DMS79 (cell line): ENCODE measurements at regions not wholly inside any gene's neighbourhood (a gene's known extent, or its start where the extent isn't known, plus 50 kb on each side); places are given as distances from the start of the nearest gene placed in this dataset.

Experiments
- DNase-seq: peaks from one replicate; lab custom pipeline; 2025; lab: John Stamatoyannopoulos, UW

DNA sequence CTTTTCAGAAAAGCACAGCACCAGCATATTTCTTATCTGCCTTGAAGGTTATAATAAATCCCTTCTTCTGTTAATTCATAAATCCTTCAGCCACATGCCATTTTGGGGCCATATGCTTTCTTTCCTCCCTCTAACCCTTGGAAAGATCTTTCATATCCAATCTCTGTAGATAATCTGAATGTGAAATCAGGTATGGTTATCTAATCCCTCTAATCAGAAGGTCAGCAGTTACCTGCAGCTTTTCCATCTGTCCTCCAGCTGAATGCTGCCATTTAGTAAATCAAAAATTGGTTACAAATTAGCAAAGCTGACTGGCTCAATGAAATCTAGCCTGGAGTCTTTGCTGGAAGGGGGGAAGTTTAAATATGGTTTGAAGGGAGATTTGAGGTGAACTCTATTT, 230.5 kb downstream of the PIK3C3 start:
- DNase-seq, result no peak

DNA sequence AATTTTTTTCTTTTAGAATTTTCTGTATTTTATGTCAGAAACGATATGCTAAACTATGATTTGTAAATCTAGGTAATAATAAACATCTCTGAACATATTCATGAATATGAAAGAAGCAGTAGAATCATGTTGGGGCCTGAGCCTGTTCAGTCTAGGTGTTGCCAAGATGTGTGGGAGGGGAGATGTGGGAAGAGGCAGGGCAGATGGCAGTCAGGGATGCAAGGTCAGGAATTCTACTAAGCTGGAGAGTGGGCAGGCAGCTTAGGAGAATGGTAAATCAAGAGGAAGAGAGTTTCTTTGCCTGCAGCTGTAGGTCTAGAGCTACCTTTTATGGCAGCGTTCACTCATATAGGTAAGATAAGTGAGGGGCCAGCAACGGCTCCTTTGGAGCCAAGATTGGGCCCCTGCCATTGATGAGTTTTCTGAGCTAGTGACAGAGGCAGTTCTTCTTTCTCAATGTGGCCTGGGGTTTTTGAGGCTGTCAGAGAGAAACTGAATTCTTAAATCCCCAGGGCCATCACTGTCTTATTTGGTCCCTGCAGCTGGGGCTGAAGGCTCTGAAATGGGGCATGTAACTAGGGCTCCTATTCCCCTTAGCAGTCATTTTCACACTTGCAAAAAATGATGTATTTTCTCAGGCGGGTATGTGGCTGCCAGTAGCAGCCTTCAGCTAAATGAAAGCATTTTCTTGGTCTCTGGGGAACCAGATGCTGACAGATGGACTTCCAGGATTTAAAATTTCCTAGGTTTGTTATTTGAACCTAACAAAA, 232.8 kb downstream of the PIK3C3 start:
- no peak for DNase-seq

GRCh38 chr18:42190643-42191042, 235.6 kb downstream of the PIK3C3 start:
- no peak for DNase-seq

DNA sequence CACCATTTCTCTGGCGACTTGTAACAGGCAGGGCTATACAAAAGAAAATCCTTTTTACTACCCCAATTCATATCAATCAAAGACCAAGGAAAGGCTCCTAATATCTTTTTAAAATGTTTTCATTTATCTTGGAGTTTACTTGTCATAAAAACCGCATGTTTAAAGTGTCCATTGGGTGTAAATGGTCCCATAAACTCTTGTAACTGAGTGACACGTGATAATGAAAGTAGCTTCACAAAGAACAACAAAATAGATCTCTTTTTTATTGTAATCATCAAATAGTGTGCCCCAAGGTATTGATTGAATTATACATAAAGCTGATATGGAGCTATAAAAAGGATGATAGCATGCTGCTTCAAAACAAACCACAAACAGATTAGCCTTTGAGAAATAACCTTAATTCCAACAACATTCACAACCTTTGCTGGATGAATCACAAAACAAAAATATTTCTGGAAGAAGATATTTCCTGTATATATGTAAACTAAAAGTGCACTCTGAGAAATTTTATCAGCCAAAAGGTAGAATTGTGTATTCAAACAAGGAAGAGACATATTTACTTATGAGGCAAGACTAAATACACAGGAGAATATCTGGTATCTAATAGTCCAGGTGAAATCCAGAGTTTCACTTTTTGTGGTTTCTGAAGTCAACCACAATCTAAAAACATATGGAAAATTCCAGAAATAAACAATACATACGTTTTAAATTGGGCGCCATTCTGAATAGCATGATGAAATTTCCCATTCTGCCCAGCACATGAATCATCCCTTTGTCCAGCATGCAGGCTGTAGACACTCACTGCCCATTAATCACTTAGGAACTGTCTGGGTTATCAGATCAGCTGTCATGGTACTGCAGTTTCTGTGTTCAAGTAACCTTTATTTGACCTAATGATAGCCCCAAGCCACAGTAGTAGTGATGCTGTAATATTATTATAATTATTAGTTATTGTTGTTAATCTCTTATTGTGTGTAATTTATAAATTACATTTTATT, 237.5 kb downstream of the PIK3C3 start:
- DNase-seq, result no peak

DNA sequence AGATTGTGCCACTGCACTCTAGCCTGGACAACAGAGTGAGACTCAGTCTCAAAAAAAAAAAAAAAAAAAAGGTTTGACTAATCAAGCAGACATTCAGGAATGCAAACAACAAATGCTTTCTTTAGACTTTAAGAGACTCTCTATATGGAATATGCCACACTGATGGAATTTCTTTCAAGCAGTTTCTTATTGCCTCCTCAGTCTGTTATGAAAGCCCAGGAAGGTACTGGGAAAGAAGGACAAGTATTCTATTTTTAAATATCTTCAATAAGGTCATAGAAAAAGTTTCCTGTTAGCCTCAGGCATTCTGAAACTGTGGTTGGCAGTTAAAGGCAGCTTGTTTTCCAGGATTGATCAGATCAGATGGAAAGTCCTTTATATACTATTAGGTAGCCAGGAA, 241.6 kb downstream of the PIK3C3 start:
- no peak for DNase-seq

DNA sequence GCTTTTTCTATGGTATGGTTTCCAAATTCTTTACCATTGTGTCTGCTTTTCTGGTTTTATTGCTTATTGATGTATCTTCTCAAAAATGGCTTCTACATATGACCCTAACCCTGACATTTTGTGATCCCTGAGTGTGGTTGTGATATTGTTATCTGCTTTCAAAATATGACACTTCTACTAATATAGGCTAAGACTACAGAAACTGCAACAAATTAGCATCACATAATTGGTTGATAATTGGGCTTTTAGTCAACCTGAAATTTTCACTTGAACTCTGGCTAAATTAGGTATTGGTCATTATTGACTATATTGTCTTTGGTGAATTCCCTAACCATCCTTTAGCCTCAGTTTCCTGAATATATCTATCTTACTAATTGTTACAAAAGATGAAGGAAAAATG, 246.1 kb downstream of the PIK3C3 start:
- DNase-seq, result no peak

DNA sequence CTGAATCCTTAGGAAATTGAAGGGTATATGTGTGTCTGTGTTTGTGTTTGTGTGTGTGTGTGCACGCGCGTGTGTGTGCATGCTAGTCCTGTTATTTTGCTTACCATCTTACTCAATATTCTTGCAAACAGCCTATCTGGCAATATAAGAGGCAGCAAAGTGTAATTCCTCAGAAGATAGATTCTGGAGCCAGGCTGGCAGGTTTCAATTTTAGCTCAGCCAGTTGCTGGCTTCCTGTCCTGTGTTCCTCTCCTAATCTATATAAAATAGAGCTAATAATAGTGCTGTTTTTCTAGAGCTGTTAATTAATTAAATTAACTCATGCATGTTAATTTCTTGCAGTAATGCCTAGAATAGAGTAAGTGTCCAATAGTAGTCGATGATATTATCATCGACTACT, 256.2 kb downstream of the PIK3C3 start:
- DNase-seq, result no peak

DNA sequence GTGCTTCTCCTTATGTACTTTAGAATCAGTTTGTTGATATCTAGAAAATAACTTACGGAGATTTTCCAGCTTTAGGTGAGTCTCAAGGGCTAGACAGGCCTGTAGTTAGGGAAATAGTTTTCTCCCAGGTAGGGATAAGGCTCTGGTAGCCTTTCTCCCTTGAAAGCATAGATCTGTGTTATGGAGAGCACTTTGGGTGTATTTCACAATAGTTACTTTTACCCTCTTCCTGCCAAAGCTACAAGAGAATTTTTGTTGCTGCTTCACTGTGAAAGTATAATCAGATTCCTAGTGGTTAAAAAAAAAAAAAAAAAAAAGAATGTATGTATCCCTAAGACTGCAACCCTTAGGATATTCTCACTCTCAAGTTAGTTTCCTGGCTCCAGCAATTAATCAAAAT, 267.5 kb downstream of the PIK3C3 start:
- DNase-seq, result no peak

DNA sequence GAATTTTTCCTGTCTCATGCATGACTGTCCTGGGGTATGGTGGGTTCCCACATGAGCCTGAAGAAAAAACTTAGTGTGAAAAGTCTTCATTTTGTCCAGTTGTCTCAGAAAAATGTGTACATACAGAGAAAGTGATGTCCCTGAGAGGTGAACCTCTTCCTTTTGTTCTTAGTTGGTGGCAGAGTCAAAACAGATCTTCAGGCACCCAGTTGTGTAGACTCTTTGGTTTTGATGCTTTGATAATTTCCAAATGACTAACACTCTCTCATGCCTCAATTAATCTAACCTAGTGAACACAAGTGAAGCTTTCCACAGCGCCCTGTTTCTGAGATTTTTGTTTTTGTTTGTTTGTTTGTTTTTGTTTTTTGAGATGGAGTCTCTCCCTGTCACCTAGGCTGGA, 273.5 kb downstream of the PIK3C3 start:
- no peak for DNase-seq

DNA sequence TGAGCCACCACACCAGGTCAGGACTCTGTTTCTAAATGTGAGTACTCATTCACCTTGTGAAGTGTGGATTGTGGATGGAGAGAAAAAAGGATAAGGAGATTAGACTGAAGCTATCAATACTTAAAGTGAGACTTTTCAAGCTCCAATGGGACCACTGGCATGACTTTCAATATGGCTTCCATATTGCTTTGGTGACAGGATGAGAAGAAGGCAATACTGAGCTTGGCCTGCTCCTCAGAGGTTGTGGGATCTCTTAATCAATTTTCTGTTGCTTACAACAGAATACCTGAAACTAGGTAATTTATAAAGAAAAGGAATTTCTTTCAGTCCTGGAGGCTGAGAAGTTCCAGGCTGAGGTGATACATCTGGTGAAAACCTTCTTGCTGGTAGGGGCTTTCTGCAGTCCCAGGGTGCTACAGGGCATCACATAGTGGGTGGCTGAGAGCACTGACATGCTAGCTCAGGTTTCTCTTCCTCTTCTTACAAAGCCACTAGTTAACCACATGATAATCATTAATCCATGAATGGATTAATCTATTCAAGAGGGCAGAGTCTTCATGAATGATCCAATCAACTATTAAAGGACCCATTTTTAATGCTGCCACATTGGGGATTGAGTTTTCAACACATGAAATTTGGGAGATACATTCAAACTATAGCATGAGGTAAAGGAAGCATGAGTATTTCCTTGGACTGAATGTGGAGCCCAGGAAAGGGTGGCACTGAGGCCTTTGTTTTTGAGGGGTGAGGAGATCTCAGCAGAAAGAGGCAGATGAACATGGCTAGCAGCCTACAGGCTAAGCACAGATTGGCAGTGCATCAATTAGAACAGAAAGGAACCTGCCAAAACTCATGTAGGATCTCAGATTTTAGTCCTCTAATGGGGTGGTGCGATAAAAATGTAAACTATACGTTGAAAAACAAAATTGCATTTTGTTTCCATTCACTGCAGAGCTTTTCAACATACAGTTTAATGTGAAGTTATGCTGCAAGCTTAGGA, 274.5 kb downstream of the PIK3C3 start:
- no peak for DNase-seq

DNA sequence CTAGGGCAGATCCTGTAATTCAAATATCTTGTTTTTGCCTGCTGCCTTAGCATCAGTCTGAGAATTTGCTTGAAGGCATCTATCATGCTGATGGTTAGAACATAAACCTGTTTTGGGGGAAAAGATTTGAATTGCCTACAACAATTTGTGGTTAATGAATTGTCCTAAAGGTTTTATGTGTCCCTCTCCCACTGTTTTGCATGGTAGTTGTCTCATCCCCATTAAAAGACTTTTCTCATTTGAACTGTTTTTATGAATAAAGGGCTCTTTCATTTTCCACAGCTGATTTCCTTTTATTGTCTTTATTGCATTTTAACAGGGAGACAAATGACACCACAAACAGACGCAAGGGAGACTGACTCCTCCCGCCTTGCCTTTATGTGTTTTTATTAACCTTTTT, 275.6 kb downstream of the PIK3C3 start:
- DNase-seq, result no peak

DNA sequence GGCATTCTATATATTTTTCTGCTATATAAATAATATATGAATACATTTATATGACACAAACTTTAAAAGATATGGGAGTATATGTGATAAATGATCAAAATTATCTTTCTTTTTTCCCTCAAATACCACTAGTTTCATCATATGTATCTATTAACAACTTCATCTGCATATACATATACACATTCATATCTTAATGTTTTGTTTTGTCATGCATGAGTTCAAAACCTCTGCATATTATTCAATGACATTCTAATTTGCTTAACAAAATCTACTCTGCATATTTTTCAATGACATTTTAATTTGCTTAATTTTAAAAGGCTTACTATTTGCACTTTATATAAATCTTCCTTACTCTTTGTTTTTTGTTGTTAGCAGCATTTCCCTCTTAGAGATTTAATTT, 276.2 kb downstream of the PIK3C3 start:
- DNase-seq, result no peak

GRCh38 chr18:42231796-42232195, 276.8 kb downstream of the PIK3C3 start:
- DNase-seq, result no peak

- DNase-seq, result no peak
Observed at GRCh38 chr18:42233908-42234307, 278.9 kb downstream of the PIK3C3 start.

GRCh38 chr18:42242758-42243157, 287.7 kb downstream of the PIK3C3 start:
- no peak for DNase-seq

DNA sequence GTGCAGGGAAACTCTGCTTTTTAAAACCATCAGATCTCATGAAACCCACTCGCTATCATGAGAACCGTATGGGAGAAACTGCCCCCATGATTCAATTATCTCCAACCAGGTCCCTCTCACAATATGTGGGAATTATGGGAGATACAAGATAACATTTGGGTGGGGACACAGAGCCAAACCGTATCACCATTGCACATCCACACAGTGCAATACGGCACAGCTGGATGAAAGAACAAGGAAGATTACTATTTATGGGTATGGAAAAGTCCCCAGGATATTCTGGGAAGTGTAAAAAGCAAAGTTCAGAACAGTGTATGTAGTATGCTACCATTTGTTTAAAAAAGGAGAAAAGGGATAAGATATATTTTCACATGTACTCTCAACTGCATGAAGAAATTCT, 290.1 kb downstream of the PIK3C3 start:
- no peak for DNase-seq

GRCh38 chr18:42255908-42256765, 301.1 kb downstream of the PIK3C3 start:
- no peak for DNase-seq

GRCh38 chr18:42258301-42258965, 303.4 kb downstream of the PIK3C3 start:
- no peak for DNase-seq

- no peak for DNase-seq
Observed at GRCh38 chr18:42261731-42262130, 306.7 kb downstream of the PIK3C3 start.

- no peak for DNase-seq
Observed at GRCh38 chr18:42264497-42264896, 309.5 kb downstream of the PIK3C3 start.
